CD4-positive, alpha-beta T cell (primary cell): ENCODE measurements at regions not wholly inside any gene's neighbourhood (a gene's known extent, or its start where the extent isn't known, plus 50 kb on each side); places are given as distances from the start of the nearest gene placed in this dataset.

Experiments used
- ATAC-seq: fragments of 200-7000 bp; cut with Tn5 transposase; one replicate; pipeline ENCODE4 v1.10.0; 2022; ENCODE audit warnings: mild to moderate bottlenecking; ENCODE audit not compliant: poor library complexity
- CTCF ChIA-PET: fragments of 350-600 bp; sonication (Branson Sonifier 250); formaldehyde crosslinking; loops from one replicate; lab custom pipeline; 2021; ENCODE audit warnings: antibody characterized with exemption, inconsistent platforms; lab: Charles Lee
- POLR2A ChIA-PET: fragments of 350-600 bp; sonication (Branson Sonifier 250); formaldehyde crosslinking; loops from one replicate; lab custom pipeline; 2021; ENCODE audit warnings: antibody characterized with exemption, inconsistent platforms; lab: Charles Lee
- DNase-seq, 14 experiments: peaks; one replicate each; pipeline ENCODE4 v3.0.0-alpha.2; 2013 to 2020; ENCODE audit warnings: mixed read lengths in 2 of 14
- H3K27ac ChIP-seq, 2 donors: one replicate each; pipeline versions ENCODE4 v1.5.1 to v1.7.0; 2013; ENCODE audit warnings: low read length in 2 of 2, low read depth in 1 of 2, mild to moderate bottlenecking in 1 of 2
- H3K27me3 ChIP-seq, 2 experiments: 1 replicate in 1 of 2; 2 replicates in 1 of 2; pipeline versions ENCODE4 v1.6.1 to v1.7.0; 2013; ENCODE audit warnings: low read length in 2 of 2, control low read depth in 1 of 2, mild to moderate bottlenecking in 1 of 2, moderate library complexity in 1 of 2; ENCODE audit not compliant: insufficient read depth in 2 of 2, control insufficient read depth in 1 of 2
- H3K36me3 ChIP-seq: one replicate; pipeline ENCODE4 v1.6.1; 2013; ENCODE audit warnings: low read length, control low read depth; ENCODE audit not compliant: insufficient read depth
- H3K4me1 ChIP-seq: one replicate; pipeline ENCODE4 v1.6.1; 2013; ENCODE audit warnings: low read length, control low read depth; ENCODE audit not compliant: insufficient read depth
- H3K4me3 ChIP-seq: one replicate; pipeline ENCODE4 v1.5.1; 2013; ENCODE audit warnings: mild to moderate bottlenecking, low read length, moderate library complexity
- H3K9me3 ChIP-seq, 2 experiments: 1 replicate in 1 of 2; 2 replicates in 1 of 2; pipeline versions ENCODE4 v1.6.1 to v1.7.0; 2013; ENCODE audit warnings: low read length in 2 of 2, mild to moderate bottlenecking in 2 of 2, control low read depth in 1 of 2, moderate library complexity in 1 of 2; ENCODE audit not compliant: control insufficient read depth in 1 of 2, insufficient read depth in 1 of 2
- H3K27ac Mint-ChIP-seq: one replicate; pipeline ENCODE4 v1.8.0; 2020; ENCODE audit warnings: mixed read lengths
- H3K27me3 Mint-ChIP-seq: one replicate; pipeline ENCODE4 v1.8.0; 2021; ENCODE audit warnings: mixed read lengths
- H3K36me3 Mint-ChIP-seq: one replicate; pipeline ENCODE4 v1.8.0; 2021; ENCODE audit warnings: low read depth, mixed read lengths
- H3K4me1 Mint-ChIP-seq: one replicate; pipeline ENCODE4 v1.8.0; 2021; ENCODE audit warnings: low read depth, mixed read lengths
- H3K4me3 Mint-ChIP-seq: one replicate; pipeline ENCODE4 v1.8.0; 2020; ENCODE audit warnings: mild to moderate bottlenecking, mixed read lengths
- H3K9me3 Mint-ChIP-seq: one replicate; pipeline ENCODE4 v1.8.0; 2020; ENCODE audit warnings: mixed read lengths
- CTCF ChIP-seq: fragments of 200-600 bp; IDR thresholded peaks from one replicate; pipeline ENCODE4 v1.8.0; 2022; ENCODE audit warnings: antibody characterized with exemption, mild to moderate bottlenecking
- intact Hi-C, 2 experiments: fragments of 100-400 bp; cut with DNase I in 1 of 2; cut with micrococcal nuclease in 1 of 2; formaldehyde crosslinking; loops; one replicate each; pipeline versions ENCODE4 v1.15.1 to v1.9.0; 2023 to 2025; cut with DNase I, micrococcal nuclease

GRCh38 chr5:135207866-135208265 lies 173.8 kb upstream of the PITX1 start:
- no peak overlapping the region for H3K27ac Mint-ChIP-seq
- intact Hi-C loops = no loop called here
- CTCF ChIA-PET = no interaction called here

GRCh38 chr5:135206862-135207261 lies 172.8 kb upstream of the PITX1 start:
- H3K4me3 Mint-ChIP-seq = no peak overlapping the region
- peaks cover 26% of the 10 kb centered on the region for H3K27me3 Mint-ChIP-seq
- H3K4me1 ChIP-seq = no peaks in the 10 kb centered on the region
- intact Hi-C loops = no loop called here
- ATAC-seq = no peak
- peaks cover 0 to 3% of the 10 kb centered on the region in 2 experiments for H3K27me3 ChIP-seq
- no peak overlapping the region for H3K4me3 ChIP-seq
- no peaks in the 10 kb centered on the region for H3K4me1 Mint-ChIP-seq
- peaks cover 5% of the 10 kb centered on the region for H3K36me3 Mint-ChIP-seq
- ChIA-PET POLR2A (no interaction called here), CTCF (no interaction called here)
- peak in 1 of 14 experiments; percentile 21 for DNase-seq
- peaks cover 0 to 10% of the 10 kb centered on the region in 2 experiments for H3K9me3 ChIP-seq
- H3K27ac Mint-ChIP-seq = no peak overlapping the region
- peaks cover 11% of the 10 kb centered on the region for H3K9me3 Mint-ChIP-seq
- no peaks in the 10 kb centered on the region for H3K36me3 ChIP-seq
- TF ChIP-seq CTCF = no peak
- no peak overlapping the region for H3K27ac ChIP-seq

More at GRCh38 chr5:135207866-135208265, 173.8 kb upstream of the PITX1 start:
- Histone ChIP-seq H3K4me3 (no peak overlapping the region), H3K36me3 (no peaks in the 10 kb centered on the region), H3K4me1 (no peaks in the 10 kb centered on the region), H3K27ac (no peak overlapping the region), H3K9me3 (peaks cover under 1 to 4% of the 10 kb centered on the region in 2 experiments), H3K27me3 (no peaks in the 10 kb centered on the region)
- ATAC-seq = no peak
- Mint-ChIP-seq H3K27me3 (peaks cover 16% of the 10 kb centered on the region), H3K4me1 (no peaks in the 10 kb centered on the region), H3K4me3 (no peak overlapping the region), H3K9me3 (peaks cover 6% of the 10 kb centered on the region), H3K36me3 (peaks cover 5% of the 10 kb centered on the region)
- DNase-seq = no peak
- POLR2A ChIA-PET = no interaction called here
- TF ChIP-seq CTCF = no peak

GRCh38 chr5:135205632-135206349 lies 171.8 kb upstream of the PITX1 start:
- H3K9me3 ChIP-seq = peaks cover 0 to 10% of the 10 kb centered on the region in 2 experiments
- no peak overlapping the region for H3K4me3 Mint-ChIP-seq
- intact Hi-C loops = no loop called here
- no peaks in the 10 kb centered on the region for H3K4me1 Mint-ChIP-seq
- H3K27me3 Mint-ChIP-seq = peaks cover 28% of the 10 kb centered on the region
- H3K9me3 Mint-ChIP-seq = peaks cover 11% of the 10 kb centered on the region
- H3K4me3 ChIP-seq = no peak overlapping the region
- H3K27ac ChIP-seq = no peak overlapping the region
- ChIA-PET POLR2A (no interaction called here), CTCF (no interaction called here)
- DNase-seq (no peak), ATAC-seq (no peak)
- peaks cover 5% of the 10 kb centered on the region for H3K36me3 Mint-ChIP-seq
- H3K27ac Mint-ChIP-seq = no peak overlapping the region
- no peak for TF ChIP-seq CTCF
- H3K4me1 ChIP-seq = no peaks in the 10 kb centered on the region
- peaks cover 0 to 3% of the 10 kb centered on the region in 2 experiments for H3K27me3 ChIP-seq
- H3K36me3 ChIP-seq = no peaks in the 10 kb centered on the region
